ENCODE measurements at regions not wholly inside any gene's neighbourhood (a gene's known extent, or its start where the extent isn't known, plus 50 kb on each side); places are given as distances from the start of the nearest gene placed in this dataset.

- TF ChIP-seq CTCF (IDR thresholded peaks at IDR 0.05) (no peak), POLR2A (IDR thresholded peaks at IDR 0.05) (no peak)
These were observed 179.9 kb downstream of the FAM43A start for GRCh38 chr3:194865615-194866014.

Data from thyroid gland (tissue), 4 donors.